ENCODE measurements at regions not wholly inside any gene's neighbourhood (a gene's known extent, or its start where the extent isn't known, plus 50 kb on each side); places are given as distances from the start of the nearest gene placed in this dataset.

GRCh38 chr3:99253963-99254355 lies 352.5 kb upstream of the DCBLD2 start:
- TF ChIP-seq EZH2 (IDR thresholded peaks at IDR 0.05; ENCODE audit: borderline replicate concordance, insufficient read depth, low read length, poor library complexity, severe bottlenecking) (no peak), CTCF (IDR thresholded peaks at IDR 0.05; ENCODE audit: poor library complexity, severe bottlenecking) (no peak), EP300 (conservative IDR thresholded peaks at IDR 0.05; ENCODE audit: poor library complexity, severe bottlenecking) (no peak), TAF1 (IDR thresholded peaks at IDR 0.05; ENCODE audit: low read depth) (no peak), POLR2AphosphoS5 (IDR thresholded peaks at IDR 0.05) (no peak)

Data from neural cell (in vitro differentiated cells).